Fibroblast of mammary gland (primary cell): ENCODE measurements at regions not wholly inside any gene's neighbourhood (a gene's known extent, or its start where the extent isn't known, plus 50 kb on each side); places are given as distances from the start of the nearest gene placed in this dataset.
"Not testable (repeated sequence)": the region's sequence is repeated elsewhere in the genome, so short reads cannot be mapped to it uniquely, and the experiment has no call there.

Source experiments
- DNase-seq: peaks from one replicate; pipeline ENCODE4 v3.0.0-alpha.2; 2010; ENCODE audit warnings: low read depth
- H3K4me3 ChIP-seq: 2 replicates; pipeline ENCODE4 v1.5.1; 2011; ENCODE audit warnings: low read depth, mild to moderate bottlenecking, low read length, moderate library complexity; ENCODE audit not compliant: control insufficient read depth
- CTCF ChIP-seq: conservative IDR thresholded peaks from 2 replicates; pipeline ENCODE4 v1.5.1; 2011; ENCODE audit warnings: low read depth, low read length, inconsistent platforms; ENCODE audit not compliant: control insufficient read depth, insufficient read depth

GRCh38 chr1:221040691-221041285 is 161.5 kb downstream of the HLX start:
- H3K4me3 ChIP-seq = no peak overlapping the region
- TF ChIP-seq CTCF = no peak
- no peak for DNase-seq

DNA sequence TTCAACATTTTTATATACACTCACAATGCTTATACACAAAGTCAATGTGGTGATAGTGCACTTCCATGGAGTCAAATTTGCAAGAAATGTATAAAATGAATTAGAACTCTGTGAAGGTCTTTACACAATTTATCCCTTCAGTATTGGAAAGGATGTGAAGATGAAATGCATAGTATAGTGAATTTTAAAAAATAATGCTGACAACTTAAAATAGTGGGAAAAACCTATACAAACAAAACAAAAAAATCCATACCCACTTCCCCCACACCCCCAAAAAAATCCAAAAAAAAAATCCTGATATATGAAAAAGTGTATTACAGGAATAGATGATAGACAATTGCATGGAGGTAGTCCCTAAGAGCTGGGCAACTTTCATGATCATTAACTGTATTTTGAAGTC is 165.3 kb downstream of the HLX start:
- TF ChIP-seq CTCF = no peak
- no peak for DNase-seq
- no peak overlapping the region for H3K4me3 ChIP-seq

GRCh38 chr1:221045151-221045550 is 165.9 kb downstream of the HLX start:
- TF ChIP-seq CTCF = no peak
- no peak overlapping the region for H3K4me3 ChIP-seq
- DNase-seq = no peak

GRCh38 chr1:221045842-221046831 is 166.9 kb downstream of the HLX start:
- no peak for TF ChIP-seq CTCF
- DNase-seq = peak; percentile 36
- H3K4me3 ChIP-seq = no peak overlapping the region

- not testable (repeated sequence) for H3K4me3 ChIP-seq, DNase-seq
These were observed 172.1 kb downstream of the HLX start for GRCh38 chr1:221051391-221051790.

GRCh38 chr1:221053889-221054288 is 174.6 kb downstream of the HLX start:
- no peak for TF ChIP-seq CTCF
- no peak overlapping the region for H3K4me3 ChIP-seq
- DNase-seq = no peak

GRCh38 chr1:221059506-221059905 is 180.3 kb downstream of the HLX start:
- TF ChIP-seq CTCF = no peak
- H3K4me3 ChIP-seq = no peak overlapping the region
- DNase-seq = no peak
